ENCODE measurements at regions not wholly inside any gene's neighbourhood (a gene's known extent, or its start where the extent isn't known, plus 50 kb on each side); places are given as distances from the start of the nearest gene placed in this dataset.

DNA sequence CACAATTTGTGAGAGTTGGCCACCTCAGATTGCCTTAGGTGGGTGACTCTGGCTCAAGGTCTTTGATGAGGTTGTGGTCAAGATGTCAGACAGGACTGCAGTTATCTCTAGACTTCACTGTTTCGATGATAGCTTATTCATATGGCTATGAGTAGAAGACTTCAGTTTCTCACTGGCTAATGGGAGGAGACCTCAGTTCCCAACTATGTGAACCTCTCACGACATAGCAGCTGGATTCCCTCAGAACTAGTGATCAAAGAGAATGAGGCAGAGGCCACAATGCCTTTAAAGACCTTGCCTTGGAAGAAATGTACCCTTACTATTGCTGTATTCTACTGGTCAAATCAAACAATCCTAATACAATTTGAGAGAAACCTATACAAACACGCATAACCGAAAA is 607.5 kb upstream of the ROBO2 start:
- H3K27ac ChIP-seq (ENCODE audit: low read length), result no peak overlapping the region
- H3K4me1 ChIP-seq (ENCODE audit: control insufficient read depth, insufficient read depth, low read length), result no peaks in the 10 kb centered on the region
- no peak for DNase-seq
- no peaks in the 10 kb centered on the region for H3K9me3 ChIP-seq (ENCODE audit: control insufficient read depth, low read length)
- ATAC-seq, result no peak
- intact Hi-C loops (cut with DNase I), result no loop called here
- no peaks in the 10 kb centered on the region for H3K27me3 ChIP-seq (ENCODE audit: control insufficient read depth, insufficient read depth)
- no peak overlapping the region for H3K4me3 ChIP-seq (ENCODE audit: low read length)
- WGBS, result 61% methylated on average over 4 of the region's 4 CpGs

DNA sequence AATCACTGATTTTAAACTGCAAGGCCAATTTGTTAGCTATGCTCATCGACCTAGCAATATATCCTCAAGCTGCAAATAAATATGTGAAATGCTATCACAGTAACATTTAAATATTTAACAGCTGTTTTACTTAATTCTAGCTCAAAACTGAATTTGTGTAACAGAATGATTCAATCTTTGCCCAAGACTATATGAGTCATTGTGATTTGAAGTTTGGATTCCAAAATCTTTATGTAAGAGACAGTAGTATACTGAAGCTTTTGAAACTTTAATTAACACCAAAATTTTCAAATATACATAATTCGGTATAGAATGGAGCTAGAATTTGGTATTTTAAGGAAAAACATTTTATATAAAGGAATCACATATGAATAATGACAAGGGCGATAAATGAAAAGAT is 603.0 kb upstream of the ROBO2 start:
- Histone ChIP-seq H3K4me1 (ENCODE audit: control insufficient read depth, insufficient read depth, low read length) (no peaks in the 10 kb centered on the region), H3K27ac (ENCODE audit: low read length) (no peak overlapping the region), H3K9me3 (ENCODE audit: control insufficient read depth, low read length) (no peaks in the 10 kb centered on the region), H3K27me3 (ENCODE audit: control insufficient read depth, insufficient read depth) (no peaks in the 10 kb centered on the region), H3K4me3 (ENCODE audit: low read length) (no peak overlapping the region)
- ATAC-seq (no peak), DNase-seq (no peak)
- 64% methylated on average over 3 of the region's 3 CpGs for WGBS
- intact Hi-C loops (cut with DNase I), result no loop called here

- DNase-seq (no peak), ATAC-seq (no peak)
- intact Hi-C loops (cut with DNase I), result no loop called here
- WGBS, result 62% methylated on average over 2 of the region's 2 CpGs
- H3K9me3 ChIP-seq (ENCODE audit: control insufficient read depth, low read length), result no peaks in the 10 kb centered on the region
- H3K4me3 ChIP-seq (ENCODE audit: low read length), result no peak overlapping the region
- no peak overlapping the region for H3K27ac ChIP-seq (ENCODE audit: low read length)
- no peaks in the 10 kb centered on the region for H3K27me3 ChIP-seq (ENCODE audit: control insufficient read depth, insufficient read depth)
- no peaks in the 10 kb centered on the region for H3K4me1 ChIP-seq (ENCODE audit: control insufficient read depth, insufficient read depth, low read length)
Observed at GRCh38 chr3:76438971-76439370, 600.9 kb upstream of the ROBO2 start.

- Histone ChIP-seq H3K27ac (ENCODE audit: low read length) (no peak overlapping the region), H3K4me1 (ENCODE audit: control insufficient read depth, insufficient read depth, low read length) (no peaks in the 10 kb centered on the region), H3K9me3 (ENCODE audit: control insufficient read depth, low read length) (no peaks in the 10 kb centered on the region), H3K27me3 (ENCODE audit: control insufficient read depth, insufficient read depth) (no peaks in the 10 kb centered on the region), H3K4me3 (ENCODE audit: low read length) (no peak overlapping the region)
- intact Hi-C loops (cut with DNase I), result no loop called here
- ATAC-seq (no peak), DNase-seq (no peak)
- 83% methylated on average over 8 of the region's 8 CpGs for WGBS
Observed at GRCh38 chr3:76442374-76442915, 597.5 kb upstream of the ROBO2 start.

DNA sequence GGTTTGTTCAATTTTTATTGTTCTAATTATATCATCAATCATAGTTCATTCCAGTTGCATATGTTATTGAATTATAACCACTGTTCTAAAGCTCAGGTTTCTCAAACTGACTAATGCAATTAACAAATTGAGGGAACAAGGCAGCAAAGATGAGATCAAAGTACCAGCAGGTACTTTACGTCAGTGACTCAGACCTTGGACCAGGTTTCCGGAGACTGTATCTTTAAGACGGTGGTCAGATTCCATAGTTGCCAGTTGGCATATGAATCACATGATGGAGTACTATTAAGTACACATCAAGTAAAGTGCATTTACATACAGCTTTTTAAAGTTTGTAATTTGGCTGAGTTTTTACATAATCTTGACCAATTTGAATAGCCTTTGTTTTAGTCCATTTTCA is 583.6 kb upstream of the ROBO2 start:
- no peak for DNase-seq
- intact Hi-C loops (cut with DNase I), result no loop called here
- Histone ChIP-seq H3K4me1 (ENCODE audit: control insufficient read depth, insufficient read depth, low read length) (no peaks in the 10 kb centered on the region), H3K27ac (ENCODE audit: low read length) (no peak overlapping the region), H3K4me3 (ENCODE audit: low read length) (no peak overlapping the region), H3K27me3 (ENCODE audit: control insufficient read depth, insufficient read depth) (no peaks in the 10 kb centered on the region), H3K9me3 (ENCODE audit: control insufficient read depth, low read length) (no peaks in the 10 kb centered on the region)
- ATAC-seq, result no peak
- 94% methylated on average over 3 of the region's 3 CpGs for WGBS

DNA sequence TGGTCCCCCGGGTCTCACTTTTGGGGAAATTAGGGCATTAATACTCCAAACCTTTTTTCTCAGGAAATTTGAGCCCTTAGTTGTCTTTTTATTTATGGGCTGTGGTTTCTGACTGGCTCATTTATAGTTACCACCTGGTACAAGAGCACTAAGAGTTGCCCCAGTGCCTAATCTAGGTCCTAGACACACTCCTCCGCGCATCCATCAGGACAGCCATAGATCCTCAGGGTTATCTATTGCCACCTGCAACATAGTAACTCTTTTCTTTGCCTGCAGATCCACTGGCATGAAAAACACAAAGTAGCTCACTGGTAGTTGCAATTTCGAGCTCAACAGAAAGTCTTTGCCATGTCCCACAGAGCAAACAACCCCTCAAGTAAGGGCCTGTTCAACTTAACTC is 576.4 kb upstream of the ROBO2 start:
- Histone ChIP-seq H3K4me3 (ENCODE audit: low read length) (no peak overlapping the region), H3K27ac (ENCODE audit: low read length) (no peak overlapping the region), H3K9me3 (ENCODE audit: control insufficient read depth, low read length) (no peaks in the 10 kb centered on the region), H3K27me3 (ENCODE audit: control insufficient read depth, insufficient read depth) (no peaks in the 10 kb centered on the region), H3K4me1 (ENCODE audit: control insufficient read depth, insufficient read depth, low read length) (no peaks in the 10 kb centered on the region)
- intact Hi-C loops (cut with DNase I), result no loop called here
- 82% methylated on average over 4 of the region's 4 CpGs for WGBS
- ATAC-seq, result no peak
- no peak for DNase-seq

GRCh38 chr3:76470285-76470684 is 569.6 kb upstream of the ROBO2 start:
- WGBS, result 89% methylated on average over 2 of the region's 2 CpGs

GRCh38 chr3:76474632-76475031 is 565.3 kb upstream of the ROBO2 start:
- Histone ChIP-seq H3K9me3 (ENCODE audit: control insufficient read depth, low read length) (no peaks in the 10 kb centered on the region), H3K27me3 (ENCODE audit: control insufficient read depth, insufficient read depth) (no peaks in the 10 kb centered on the region), H3K4me1 (ENCODE audit: control insufficient read depth, insufficient read depth, low read length) (no peaks in the 10 kb centered on the region), H3K27ac (ENCODE audit: low read length) (no peak overlapping the region), H3K4me3 (ENCODE audit: low read length) (no peak overlapping the region)
- intact Hi-C loops (cut with DNase I), result no loop called here
- DNase-seq (no peak), ATAC-seq (no peak)
- WGBS, result 66% methylated on average over 9 of the region's 9 CpGs

More at GRCh38 chr3:76470285-76470684, 569.6 kb upstream of the ROBO2 start:
- no peaks in the 10 kb centered on the region for H3K9me3 ChIP-seq (ENCODE audit: control insufficient read depth, low read length)
- intact Hi-C loops (cut with DNase I), result no loop called here
- H3K27ac ChIP-seq (ENCODE audit: low read length), result no peak overlapping the region
- no peak overlapping the region for H3K4me3 ChIP-seq (ENCODE audit: low read length)
- H3K4me1 ChIP-seq (ENCODE audit: control insufficient read depth, insufficient read depth, low read length), result no peaks in the 10 kb centered on the region
- DNase-seq (no peak), ATAC-seq (no peak)
- no peaks in the 10 kb centered on the region for H3K27me3 ChIP-seq (ENCODE audit: control insufficient read depth, insufficient read depth)

DNA sequence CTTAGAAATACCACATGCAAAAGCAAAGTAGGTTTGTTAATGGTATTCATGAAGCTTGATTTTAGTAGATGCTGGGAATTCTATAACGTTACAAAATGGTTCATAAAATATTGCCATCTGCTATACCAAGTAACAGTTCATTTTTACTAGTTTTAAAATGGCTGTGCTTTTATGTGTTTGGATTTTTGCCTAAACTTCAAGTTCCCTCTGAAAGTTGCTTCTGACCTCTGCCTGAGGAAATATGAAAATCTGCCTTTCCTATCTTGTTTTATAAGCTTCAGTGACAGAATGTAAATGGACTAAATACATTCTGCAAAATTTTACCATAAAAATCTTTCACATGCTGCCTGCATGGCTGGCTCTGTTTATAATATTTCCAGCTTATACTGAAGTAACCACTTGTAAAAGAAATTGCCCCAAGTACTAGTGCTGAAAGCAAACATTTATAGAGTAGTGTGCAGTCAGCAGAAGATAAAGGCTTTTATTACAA is 560.7 kb upstream of the ROBO2 start:
- Histone ChIP-seq H3K4me3 (ENCODE audit: low read length) (no peak overlapping the region), H3K27me3 (ENCODE audit: control insufficient read depth, insufficient read depth) (no peaks in the 10 kb centered on the region), H3K9me3 (ENCODE audit: control insufficient read depth, low read length) (no peaks in the 10 kb centered on the region), H3K27ac (ENCODE audit: low read length) (no peak overlapping the region), H3K4me1 (ENCODE audit: control insufficient read depth, insufficient read depth, low read length) (no peaks in the 10 kb centered on the region)
- WGBS, result 65% methylated on average over 1 of the region's 1 CpG
- ATAC-seq (no peak), DNase-seq (no peak)
- intact Hi-C loops (cut with DNase I), result no loop called here

- 70% methylated on average over 4 of the region's 4 CpGs for WGBS
- DNase-seq (no peak), ATAC-seq (no peak)
- Histone ChIP-seq H3K9me3 (ENCODE audit: control insufficient read depth, low read length) (no peaks in the 10 kb centered on the region), H3K27ac (ENCODE audit: low read length) (no peak overlapping the region), H3K27me3 (ENCODE audit: control insufficient read depth, insufficient read depth) (no peaks in the 10 kb centered on the region), H3K4me3 (ENCODE audit: low read length) (no peak overlapping the region), H3K4me1 (ENCODE audit: control insufficient read depth, insufficient read depth, low read length) (no peaks in the 10 kb centered on the region)
- intact Hi-C loops (cut with DNase I), result no loop called here
Observed at GRCh38 chr3:76482510-76482909, 557.4 kb upstream of the ROBO2 start.

- no peaks in the 10 kb centered on the region for H3K27me3 ChIP-seq (ENCODE audit: control insufficient read depth, insufficient read depth)
- no peaks in the 10 kb centered on the region for H3K9me3 ChIP-seq (ENCODE audit: control insufficient read depth, low read length)
- no peak for ATAC-seq
- no peak overlapping the region for H3K27ac ChIP-seq (ENCODE audit: low read length)
- no peak for DNase-seq
- no peaks in the 10 kb centered on the region for H3K4me1 ChIP-seq (ENCODE audit: control insufficient read depth, insufficient read depth, low read length)
- no peak overlapping the region for H3K4me3 ChIP-seq (ENCODE audit: low read length)
- intact Hi-C loops (cut with DNase I), result no loop called here
- WGBS, result 85% methylated on average over 3 of the region's 3 CpGs
Observed at GRCh38 chr3:76487446-76487845, 552.5 kb upstream of the ROBO2 start.

DNA sequence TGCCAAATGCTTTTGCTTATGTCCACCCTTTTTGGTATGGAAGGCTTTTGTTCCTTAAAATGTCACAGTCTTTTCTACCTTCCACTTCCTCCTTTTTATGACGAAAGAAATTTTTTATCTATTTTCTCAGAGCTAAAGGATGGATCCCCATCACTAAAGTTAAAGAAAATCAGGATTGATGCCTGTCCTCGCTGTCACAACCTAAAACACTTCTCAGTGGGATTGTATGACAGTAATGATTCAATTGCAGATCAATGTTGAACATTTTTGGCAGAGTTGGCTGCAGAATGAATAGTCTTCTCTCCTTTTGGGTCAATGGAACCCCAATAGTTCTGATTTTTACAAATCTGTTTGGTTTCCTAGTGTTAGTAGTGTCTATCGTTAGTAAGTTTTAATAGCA is 549.8 kb upstream of the ROBO2 start:
- Histone ChIP-seq H3K27ac (ENCODE audit: low read length) (no peak overlapping the region), H3K4me3 (ENCODE audit: low read length) (no peak overlapping the region), H3K4me1 (ENCODE audit: control insufficient read depth, insufficient read depth, low read length) (no peaks in the 10 kb centered on the region), H3K27me3 (ENCODE audit: control insufficient read depth, insufficient read depth) (no peaks in the 10 kb centered on the region), H3K9me3 (ENCODE audit: control insufficient read depth, low read length) (no peaks in the 10 kb centered on the region)
- WGBS, result 75% methylated on average over 3 of the region's 3 CpGs
- intact Hi-C loops (cut with DNase I), result no loop called here
- no peak for ATAC-seq
- DNase-seq, result no peak
